HG02759 (cell line): ENCODE measurements at regions not wholly inside any gene's neighbourhood (a gene's known extent, or its start where the extent isn't known, plus 50 kb on each side); places are given as distances from the start of the nearest gene placed in this dataset.

Source experiments
- ATAC-seq: cut with Tn5 transposase; IDR thresholded peaks from one replicate; pipeline ENCODE4 v1.9.1; 2021; ENCODE audit warnings: mild to moderate bottlenecking, moderate library complexity; ENCODE audit not compliant: unreplicated experiment

GRCh38 chr10:124288928-124289850 lies 129.5 kb downstream of the OAT start:
- ATAC-seq: no peak

GRCh38 chr10:124288486-124288885 lies 130.2 kb downstream of the OAT start:
- ATAC-seq: no peak

DNA sequence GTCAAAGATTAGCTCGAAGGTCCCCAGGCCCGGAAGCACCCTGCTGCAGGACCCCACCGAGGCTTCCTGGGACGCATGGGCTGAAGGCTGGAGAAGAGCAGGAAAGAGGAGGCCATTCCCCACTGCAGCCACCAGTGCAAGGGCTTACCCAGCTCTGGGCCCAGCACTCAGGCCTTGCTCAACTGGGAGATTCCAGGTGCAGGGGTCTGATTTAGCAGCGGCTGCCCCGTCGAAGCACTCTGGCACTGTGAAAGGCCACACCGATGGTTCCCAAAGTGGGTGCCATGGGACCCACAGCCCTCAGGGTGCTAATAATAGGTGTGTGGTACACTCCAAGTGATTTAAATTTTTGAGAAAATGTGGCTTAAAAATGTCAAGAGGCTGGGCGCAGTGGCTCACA lies 130.9 kb downstream of the OAT start:
- no peak for ATAC-seq

- ATAC-seq: no peak
Measured at GRCh38 chr10:124287071-124287685, 131.5 kb downstream of the OAT start.

DNA sequence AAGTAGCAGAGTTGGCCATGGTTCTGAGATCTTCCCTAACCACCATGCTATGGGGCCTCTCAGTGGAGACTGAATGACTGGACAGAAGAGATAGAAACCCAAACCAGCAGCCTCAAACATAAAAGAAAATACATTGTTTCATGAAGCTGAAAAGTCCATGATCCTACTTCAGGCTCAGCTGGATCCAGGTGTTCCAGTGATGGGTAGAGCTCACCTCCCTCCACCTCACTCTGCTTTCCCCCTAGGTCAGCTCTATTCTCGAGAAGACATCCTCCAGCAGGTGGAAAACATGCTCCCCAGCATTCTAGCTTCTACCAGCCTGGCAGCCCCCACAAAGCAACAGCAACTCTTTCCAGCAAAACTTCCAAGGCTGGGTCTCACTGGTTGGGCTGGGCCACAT lies 132.1 kb downstream of the OAT start:
- no peak for ATAC-seq

GRCh38 chr10:124285587-124286527 lies 132.9 kb downstream of the OAT start:
- peak; percentile 63 for ATAC-seq

- ATAC-seq: no peak
Measured at GRCh38 chr10:124283949-124284250, 134.8 kb downstream of the OAT start.

GRCh38 chr10:124283215-124283948 lies 135.3 kb downstream of the OAT start:
- ATAC-seq: no peak

- ATAC-seq: no peak
Measured at GRCh38 chr10:124282326-124282725, 136.4 kb downstream of the OAT start.

GRCh38 chr10:124281666-124282065 lies 137.1 kb downstream of the OAT start:
- no peak for ATAC-seq

- ATAC-seq: no peak
Measured at GRCh38 chr10:124280916-124281315, 137.8 kb downstream of the OAT start.

DNA sequence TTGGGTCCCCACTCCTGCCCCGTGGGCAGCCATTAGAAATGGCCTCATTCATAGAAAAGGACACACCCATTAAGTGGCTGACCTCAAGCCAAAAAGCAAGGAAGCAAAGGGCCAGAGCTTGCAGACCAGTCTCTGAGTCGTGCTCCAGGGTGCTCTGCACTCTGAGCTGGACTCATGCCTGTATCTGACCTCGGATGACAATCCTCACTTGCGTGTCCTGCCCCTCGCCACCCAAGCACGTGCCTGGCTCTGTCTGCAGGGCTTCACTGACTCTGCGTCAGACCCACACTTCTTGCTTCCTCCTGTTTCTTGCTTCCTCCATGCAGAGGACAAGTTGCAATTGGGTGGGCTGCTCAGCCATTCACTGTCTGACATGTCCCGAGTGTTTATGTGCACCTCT lies 138.8 kb downstream of the OAT start:
- no peak for ATAC-seq

GRCh38 chr10:124279298-124279697 lies 139.4 kb downstream of the OAT start:
- ATAC-seq: no peak

DNA sequence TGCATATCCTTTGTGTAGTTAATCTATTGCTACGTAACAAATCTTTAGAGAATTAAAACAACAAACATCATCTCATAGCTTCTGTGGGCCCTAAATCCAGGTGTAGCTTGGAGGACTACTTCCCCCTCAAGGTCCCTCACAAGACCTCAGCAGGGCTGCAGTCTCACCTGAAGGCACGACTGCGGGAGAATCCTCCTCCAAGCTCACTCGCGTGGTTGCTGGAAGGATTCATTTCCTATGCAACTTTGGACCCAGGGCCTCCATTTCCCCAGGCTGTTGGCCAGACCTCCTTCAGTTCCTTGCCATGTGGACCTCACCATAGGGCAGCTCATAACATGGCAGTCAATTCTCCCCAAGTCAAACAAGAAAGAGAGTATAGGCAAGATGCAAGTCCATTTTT lies 140.4 kb downstream of the OAT start:
- ATAC-seq: no peak

- no peak for ATAC-seq
Measured at GRCh38 chr10:124273141-124273540, 145.6 kb downstream of the OAT start.

DNA sequence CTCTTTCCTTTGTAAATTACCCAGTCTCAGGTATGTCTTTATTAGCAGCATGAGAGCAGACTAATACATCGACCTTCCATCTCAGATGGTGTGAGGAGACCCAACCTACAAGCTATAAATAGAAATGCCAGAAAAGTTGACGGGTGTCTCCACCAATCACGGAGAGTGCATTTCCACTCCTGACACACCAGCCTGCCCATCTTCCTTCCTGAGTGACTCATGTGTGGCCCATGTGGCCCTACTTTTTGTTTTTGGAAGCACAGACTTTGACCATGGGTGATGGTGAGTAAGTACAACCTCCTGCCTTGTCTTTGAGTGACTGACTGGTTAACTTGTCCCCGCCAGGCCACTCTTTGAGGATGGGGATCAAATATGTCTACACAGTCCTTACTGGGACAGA lies 147.0 kb downstream of the OAT start:
- no peak for ATAC-seq

- no peak for ATAC-seq
Measured at GRCh38 chr10:124270530-124271327, 148.0 kb downstream of the OAT start.

- ATAC-seq: no peak
Measured at GRCh38 chr10:124268976-124269375, 149.7 kb downstream of the OAT start.

DNA sequence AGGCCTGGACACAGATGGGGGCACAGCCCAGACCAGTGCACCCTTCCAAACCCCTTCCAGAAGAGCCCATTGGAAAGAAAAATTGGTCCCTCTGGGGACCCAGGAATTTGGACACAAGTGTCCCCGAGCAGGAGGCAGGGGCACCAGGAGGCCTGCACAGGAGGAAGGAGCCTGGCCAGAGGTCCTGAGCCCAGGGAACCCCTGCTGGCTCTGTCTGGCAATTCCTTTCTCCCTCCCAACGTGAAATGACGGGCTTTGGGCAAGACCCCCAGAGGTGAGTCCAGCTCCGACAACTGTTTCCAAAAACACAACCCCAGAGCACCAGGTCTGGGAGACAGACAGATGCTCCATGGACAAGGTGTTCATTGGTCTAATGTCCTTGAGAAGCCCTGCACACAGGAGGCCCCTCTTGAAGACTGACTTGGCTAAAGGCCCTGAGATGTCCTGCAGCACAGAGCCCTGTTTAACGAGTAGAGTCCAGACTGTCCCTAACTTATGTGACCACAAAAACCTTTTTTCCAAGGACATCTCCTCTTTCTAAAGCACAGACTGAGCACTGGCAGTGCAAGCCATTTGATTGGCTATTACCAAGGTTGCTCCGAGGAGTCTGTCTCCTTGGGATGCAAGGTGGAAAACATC lies 150.7 kb downstream of the OAT start:
- no peak for ATAC-seq
